Limb (tissue), 2 donors: ENCODE measurements at regions not wholly inside any gene's neighbourhood (a gene's known extent, or its start where the extent isn't known, plus 50 kb on each side); places are given as distances from the start of the nearest gene placed in this dataset.

Experiments used
- DNase-seq, 2 donors: peaks; one replicate each; pipeline ENCODE4 v3.0.0-alpha.2; 2016; ENCODE audit errors: extremely low spot score in 2 of 2

- no peak for DNase-seq
Observed at GRCh38 chr4:187309456-187309855, 585.8 kb upstream of the FAT1 start.

GRCh38 chr4:187312299-187312698 is 588.6 kb upstream of the FAT1 start:
- no peak for DNase-seq

GRCh38 chr4:187317799-187318198 is 594.1 kb upstream of the FAT1 start:
- no peak for DNase-seq

- DNase-seq = no peak
Observed at GRCh38 chr4:187321711-187322110, 598.1 kb upstream of the FAT1 start.

GRCh38 chr4:187332141-187332540 is 608.5 kb upstream of the FAT1 start:
- DNase-seq = no peak

- DNase-seq = no peak
Observed at GRCh38 chr4:187333151-187333550, 609.5 kb upstream of the FAT1 start.

- no peak for DNase-seq
Observed at GRCh38 chr4:187335339-187335738, 611.7 kb upstream of the FAT1 start.

GRCh38 chr4:187354740-187355139 is 631.1 kb upstream of the FAT1 start:
- DNase-seq = no peak

- DNase-seq = no peak
Observed at GRCh38 chr4:187357045-187357643, 633.5 kb upstream of the FAT1 start.

GRCh38 chr4:187357821-187358220 is 634.2 kb upstream of the FAT1 start:
- DNase-seq = no peak

GRCh38 chr4:187362937-187363857 is 632.4 kb upstream of the ZFP42 start:
- DNase-seq = no peak

GRCh38 chr4:187364401-187364800 is 631.2 kb upstream of the ZFP42 start:
- DNase-seq = no peak

GRCh38 chr4:187364851-187365250 is 630.7 kb upstream of the ZFP42 start:
- DNase-seq = no peak

- DNase-seq = no peak
Observed at GRCh38 chr4:187366530-187366929, 629.0 kb upstream of the ZFP42 start.

- no peak for DNase-seq
Observed at GRCh38 chr4:187370918-187371317, 624.7 kb upstream of the ZFP42 start.

- DNase-seq = no peak
Observed at GRCh38 chr4:187378441-187378840, 617.1 kb upstream of the ZFP42 start.

GRCh38 chr4:187380181-187380581 is 615.4 kb upstream of the ZFP42 start:
- DNase-seq = no peak

- no peak for DNase-seq
Observed at GRCh38 chr4:187383181-187383580, 612.4 kb upstream of the ZFP42 start.

- DNase-seq = no peak
Observed at GRCh38 chr4:187387739-187388138, 607.8 kb upstream of the ZFP42 start.

GRCh38 chr4:187389420-187389819 is 606.2 kb upstream of the ZFP42 start:
- DNase-seq = no peak

GRCh38 chr4:187390646-187391045 is 604.9 kb upstream of the ZFP42 start:
- no peak for DNase-seq

- DNase-seq = no peak
Observed at GRCh38 chr4:187393531-187394344, 601.8 kb upstream of the ZFP42 start.
